H9 (cell line): ENCODE measurements at regions not wholly inside any gene's neighbourhood (a gene's known extent, or its start where the extent isn't known, plus 50 kb on each side); places are given as distances from the start of the nearest gene placed in this dataset.

Source experiments
- DNase-seq: peaks from one replicate; pipeline ENCODE4 v3.0.0-alpha.2; 2017
- H2AFZ ChIP-seq: one replicate; pipeline ENCODE4 v1.6.1; 2013; ENCODE audit warnings: mild to moderate bottlenecking, low read length, control low read depth, moderate library complexity
- H2AK5ac ChIP-seq: 2 replicates; pipeline ENCODE4 v1.6.1; 2013; ENCODE audit warnings: low read length, control low read depth, mixed read lengths; ENCODE audit not compliant: insufficient read length
- H2BK120ac ChIP-seq: one replicate; pipeline ENCODE4 v1.6.1; 2013; ENCODE audit warnings: low read depth, mild to moderate bottlenecking, low read length, control low read depth, inconsistent platforms; ENCODE audit not compliant: poor library complexity, severe bottlenecking
- H2BK12ac ChIP-seq: 2 replicates; pipeline ENCODE4 v1.6.1; 2013; ENCODE audit warnings: low read length, control low read depth, mixed read lengths, low read depth; ENCODE audit not compliant: insufficient read length
- H2BK15ac ChIP-seq: 2 replicates; pipeline ENCODE4 v1.6.1; 2013; ENCODE audit warnings: low read depth, low read length, control low read depth
- H2BK20ac ChIP-seq: one replicate; pipeline ENCODE4 v1.6.1; 2013; ENCODE audit warnings: low read depth, mild to moderate bottlenecking, low read length, control low read depth, inconsistent platforms; ENCODE audit not compliant: poor library complexity, severe bottlenecking
- H2BK5ac ChIP-seq: 2 replicates; pipeline ENCODE4 v1.6.1; 2013; ENCODE audit warnings: low read length, control low read depth, mixed read lengths; ENCODE audit not compliant: insufficient read length
- H3K14ac ChIP-seq: 2 replicates; pipeline ENCODE4 v1.6.1; 2013; ENCODE audit warnings: low read length, control low read depth; ENCODE audit not compliant: insufficient read depth
- H3K18ac ChIP-seq: 2 replicates; pipeline ENCODE4 v1.6.1; 2013; ENCODE audit warnings: low read depth, mild to moderate bottlenecking, mixed read lengths, low read length, control low read depth; ENCODE audit not compliant: insufficient read length
- H3K23ac ChIP-seq: 2 replicates; pipeline ENCODE4 v1.6.1; 2013; ENCODE audit warnings: low read length, control low read depth, mixed read lengths, low read depth; ENCODE audit not compliant: insufficient read length
- H3K23me2 ChIP-seq: 2 replicates; pipeline ENCODE4 v1.6.1; 2013; ENCODE audit warnings: low read depth, mild to moderate bottlenecking, mixed read lengths, low read length, control low read depth; ENCODE audit not compliant: insufficient read length, poor library complexity, severe bottlenecking
- H3K27ac ChIP-seq: 2 replicates; pipeline ENCODE4 v1.5.1; 2013; ENCODE audit warnings: low read length, control low read depth, mixed read lengths, low read depth; ENCODE audit not compliant: insufficient read length
- H3K27me3 ChIP-seq: 2 replicates; pipeline ENCODE4 v1.6.1; 2013; ENCODE audit warnings: low read length, control low read depth, inconsistent platforms; ENCODE audit not compliant: insufficient read depth
- H3K4ac ChIP-seq: 2 replicates; pipeline ENCODE4 v1.6.1; 2013; ENCODE audit warnings: low read depth, mild to moderate bottlenecking, control low read depth, inconsistent platforms, low read length, moderate library complexity
- H3K4me1 ChIP-seq: 2 replicates; pipeline ENCODE4 v1.6.1; 2013; ENCODE audit warnings: low read length, control low read depth, inconsistent platforms; ENCODE audit not compliant: insufficient read depth
- H3K4me2 ChIP-seq: 2 replicates; pipeline ENCODE4 v1.6.1; 2013; ENCODE audit warnings: low read length, control low read depth, mixed read lengths; ENCODE audit not compliant: insufficient read length, insufficient read depth
- H3K56ac ChIP-seq: 2 replicates; pipeline ENCODE4 v1.6.1; 2013; ENCODE audit warnings: low read depth, mild to moderate bottlenecking, mixed read lengths, low read length, control low read depth; ENCODE audit not compliant: insufficient read length
- H3K79me1 ChIP-seq: 2 replicates; pipeline ENCODE4 v1.6.1; 2013; ENCODE audit warnings: low read depth, mild to moderate bottlenecking, moderate library complexity, low read length, control low read depth, inconsistent platforms; ENCODE audit not compliant: insufficient read depth, poor library complexity, severe bottlenecking
- H3K79me2 ChIP-seq: 2 replicates; pipeline ENCODE4 v1.6.1; 2013; ENCODE audit warnings: low read length, control low read depth, inconsistent platforms; ENCODE audit not compliant: insufficient read depth
- H3K9ac ChIP-seq: 2 replicates; pipeline ENCODE4 v1.6.1; 2013; ENCODE audit warnings: low read length, control low read depth, mixed read lengths; ENCODE audit not compliant: insufficient read length; ENCODE audit errors: extremely low read depth
- H3K9me3 ChIP-seq: one replicate; pipeline ENCODE4 v1.6.1; 2013; ENCODE audit warnings: low read depth, low read length, inconsistent platforms; ENCODE audit not compliant: control insufficient read depth
- H3T11ph ChIP-seq: one replicate; pipeline ENCODE4 v1.6.1; 2013; ENCODE audit warnings: mild to moderate bottlenecking, low read length, control low read depth, inconsistent platforms
- H4K20me1 ChIP-seq: one replicate; pipeline ENCODE4 v1.6.1; 2013; ENCODE audit not compliant: control insufficient read depth, insufficient read length, insufficient read depth
- H4K5ac ChIP-seq: 2 replicates; pipeline ENCODE4 v1.6.1; 2013; ENCODE audit warnings: low read depth, mild to moderate bottlenecking, mixed read lengths, low read length, control low read depth; ENCODE audit not compliant: insufficient read length
- H4K8ac ChIP-seq: replicated peaks from 2 replicates; pipeline ENCODE4 v1.6.1; 2013; ENCODE audit warnings: low read length, control low read depth, mixed read lengths, low read depth; ENCODE audit not compliant: insufficient read length
- H4K91ac ChIP-seq: 2 replicates; pipeline ENCODE4 v1.6.1; 2013; ENCODE audit warnings: low read depth, mild to moderate bottlenecking, moderate library complexity, mixed read lengths, low read length, control low read depth; ENCODE audit not compliant: insufficient read length
- H3K27ac Mint-ChIP-seq, 3 experiments: 2 replicates in 2 of 3; 3 replicates in 1 of 3; pipeline ENCODE4 v1.8.0; 2020 to 2021; ENCODE audit warnings: mixed read lengths in 3 of 3, mild to moderate bottlenecking in 1 of 3, moderate library complexity in 1 of 3
- H3K27me3 Mint-ChIP-seq: 2 replicates; pipeline ENCODE4 v1.8.0; 2021; ENCODE audit warnings: low read depth, mild to moderate bottlenecking, moderate library complexity, mixed read lengths
- H3K36me3 Mint-ChIP-seq, 3 experiments: 2 replicates in 2 of 3; 3 replicates in 1 of 3; pipeline ENCODE4 v1.8.0; 2020 to 2021; ENCODE audit warnings: low read depth in 3 of 3, mixed read lengths in 3 of 3; ENCODE audit not compliant: insufficient read depth in 1 of 3
- H3K4me1 Mint-ChIP-seq, 2 experiments: 2 replicates each; pipeline ENCODE4 v1.8.0; 2020; ENCODE audit warnings: mixed read lengths in 2 of 2
- H3K4me3 Mint-ChIP-seq, 2 experiments: 2 replicates in 1 of 2; 3 replicates in 1 of 2; pipeline ENCODE4 v1.8.0; 2020 to 2021; ENCODE audit warnings: mild to moderate bottlenecking in 2 of 2, mixed read lengths in 2 of 2, moderate library complexity in 1 of 2
- H3K9me3 Mint-ChIP-seq, 2 experiments: 2 replicates in 1 of 2; 3 replicates in 1 of 2; pipeline ENCODE4 v1.8.0; 2020; ENCODE audit warnings: mild to moderate bottlenecking in 2 of 2, mixed read lengths in 2 of 2, moderate library complexity in 1 of 2
- CTCF ChIP-seq: fragments of 200-600 bp; sonication (generic); conservative IDR thresholded peaks from 3 replicates; pipeline ENCODE4 v1.8.0; 2021; ENCODE audit warnings: antibody characterized with exemption, mild to moderate bottlenecking
- WGBS: extraction: QIAGEN DNeasy Blood & Tissue Kit; methylation state at CpG from one replicate; pipeline ENCODE4 v1.1.7; 2013; ENCODE audit warnings: missing lambda C conversion rate, low lambda C conversion rate, mixed read lengths; ENCODE audit not compliant: insufficient read length; ENCODE audit errors: extremely low coverage; 5-methylcytosine and 5-hydroxymethylcytosine counted together

DNA sequence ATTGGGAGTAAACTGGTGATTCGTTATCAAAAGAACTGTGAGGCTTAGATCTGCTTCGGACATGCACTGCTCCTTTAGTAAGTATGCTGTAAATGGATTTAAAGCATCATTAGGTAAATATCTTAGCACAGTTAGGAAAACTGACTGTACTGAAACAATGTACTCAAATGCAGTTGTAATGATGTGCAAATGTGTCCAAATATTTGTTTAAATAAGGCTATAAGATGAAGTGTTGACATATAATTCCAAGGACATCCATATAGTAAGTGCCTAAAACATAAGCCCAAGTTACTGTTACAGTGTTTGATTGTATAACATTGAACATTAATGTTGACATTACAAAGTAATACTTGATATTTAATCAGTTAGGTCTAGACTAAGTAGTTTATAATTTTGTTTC lies 512.5 kb upstream of the CDH18 start:
- no peak overlapping the region for H3K23ac ChIP-seq
- H3K56ac ChIP-seq = no peak overlapping the region
- no peak overlapping the region for H4K91ac ChIP-seq

More for the DNA sequence above, 512.5 kb upstream of the CDH18 start:
- Histone ChIP-seq H3K4me1 (no peaks in the 10 kb centered on the region), H2AFZ (no peak overlapping the region), H3K4me2 (no peak overlapping the region), H2BK20ac (no peak overlapping the region), H3K27ac (no peak overlapping the region), H3K79me1 (no peaks in the 10 kb centered on the region), H4K8ac (no peak overlapping the region), H3K9ac (no peak overlapping the region), H3K14ac (no peak overlapping the region), H3T11ph (no peak overlapping the region), H3K4ac (no peak overlapping the region), H3K79me2 (no peaks in the 10 kb centered on the region), H4K5ac (no peak overlapping the region), H2BK5ac (no peak overlapping the region), H2BK15ac (no peak overlapping the region), H3K9me3 (no peaks in the 10 kb centered on the region), H3K27me3 (no peaks in the 10 kb centered on the region), H4K20me1 (no peaks in the 10 kb centered on the region), H3K23me2 (no peaks in the 10 kb centered on the region), H3K18ac (no peak overlapping the region), H2BK12ac (no peak overlapping the region), H2AK5ac (no peak overlapping the region), H2BK120ac (no peak overlapping the region)
- H3K9me3 Mint-ChIP-seq = no peaks in the 10 kb centered on the region
- H3K4me1 Mint-ChIP-seq = no peaks in the 10 kb centered on the region
- no peak overlapping the region for H3K27ac Mint-ChIP-seq
- no peaks in the 10 kb centered on the region for H3K36me3 Mint-ChIP-seq
- no CpG with 5 or more reads among the region's 2 CpGs for WGBS
- DNase-seq = no peak
- no peaks in the 10 kb centered on the region for H3K27me3 Mint-ChIP-seq
- no peak for TF ChIP-seq CTCF
- no peak overlapping the region for H3K4me3 Mint-ChIP-seq
